ENCODE measurements at regions not wholly inside any gene's neighbourhood (a gene's known extent, or its start where the extent isn't known, plus 50 kb on each side); places are given as distances from the start of the nearest gene placed in this dataset.

- no peak overlapping the region for H2BK5ac ChIP-seq (ENCODE audit: low read depth, low read length, poor library complexity, severe bottlenecking)
- DNase-seq, result no peak
- 72% methylated on average over 4 of the region's 4 CpGs for WGBS
- H3K36me3 ChIP-seq (ENCODE audit: control insufficient read depth in 1 of 2, insufficient read depth in 2 of 2, low read depth in 1 of 2, low read length in 2 of 2), result no peaks in the 10 kb centered on the region
- no peaks in the 10 kb centered on the region for H3K9me3 ChIP-seq (ENCODE audit: control insufficient read depth, low read length)
- H4K8ac ChIP-seq (ENCODE audit: low read length), result no peak overlapping the region
- H3K23ac ChIP-seq (ENCODE audit: low read length in 2 of 2), result no peak overlapping the region
- H3K14ac ChIP-seq (ENCODE audit: low read length in 2 of 2), result no peak overlapping the region
- H3K18ac ChIP-seq (ENCODE audit: low read depth in 1 of 2, low read length in 2 of 2), result no peak overlapping the region
- H3K27ac ChIP-seq (ENCODE audit: low read length, poor library complexity, severe bottlenecking), result no peak overlapping the region
- no peak overlapping the region for H2AK5ac ChIP-seq (ENCODE audit: low read length, severe bottlenecking)
- H4K91ac ChIP-seq (ENCODE audit: low read length), result no peak overlapping the region
- H2AFZ ChIP-seq (ENCODE audit: low read depth, low read length), result no peak overlapping the region
- no peak overlapping the region for H3K4ac ChIP-seq (ENCODE audit: low read depth in 1 of 2, low read length in 2 of 2)
- H2BK12ac ChIP-seq (ENCODE audit: low read length in 2 of 2), result no peak overlapping the region
- H3K27me3 ChIP-seq (ENCODE audit: control insufficient read depth in 1 of 2, insufficient read depth in 1 of 2, low read length in 2 of 2), result no peaks in the 10 kb centered on the region
- no peaks in the 10 kb centered on the region for H3K79me1 ChIP-seq (replicated peaks; ENCODE audit: low read length, poor library complexity, severe bottlenecking)
- no peaks in the 10 kb centered on the region for H3K4me1 ChIP-seq (ENCODE audit: control insufficient read depth, insufficient read depth, low read depth, low read length)
- H3K9ac ChIP-seq (ENCODE audit: low read length), result no peak overlapping the region
- H2BK120ac ChIP-seq (ENCODE audit: low read depth, low read length), result no peak overlapping the region
- no peak overlapping the region for H2BK15ac ChIP-seq (ENCODE audit: low read depth, poor library complexity, severe bottlenecking)
- H3K4me3 ChIP-seq (ENCODE audit: insufficient read depth in 1 of 2, low read depth in 1 of 2, low read length in 2 of 2), result no peak overlapping the region
- no peak overlapping the region for H3K4me2 ChIP-seq (ENCODE audit: low read length, poor library complexity, severe bottlenecking)
Observed at GRCh38 chr6:50427267-50427666, 286.1 kb upstream of the TFAP2D start.

GRCh38 chr6:50437901-50438300 is 275.4 kb upstream of the TFAP2D start:
- no peak overlapping the region for H3K4ac ChIP-seq (ENCODE audit: low read depth in 1 of 2, low read length in 2 of 2)
- no peak overlapping the region for H2AFZ ChIP-seq (ENCODE audit: low read depth, low read length)
- no peaks in the 10 kb centered on the region for H3K36me3 ChIP-seq (ENCODE audit: control insufficient read depth in 1 of 2, insufficient read depth in 2 of 2, low read depth in 1 of 2, low read length in 2 of 2)
- no peak overlapping the region for H3K27ac ChIP-seq (ENCODE audit: low read length, poor library complexity, severe bottlenecking)
- DNase-seq, result no peak
- H2BK15ac ChIP-seq (ENCODE audit: low read depth, poor library complexity, severe bottlenecking), result no peak overlapping the region
- no peaks in the 10 kb centered on the region for H3K9me3 ChIP-seq (ENCODE audit: control insufficient read depth, low read length)
- no peak overlapping the region for H2BK5ac ChIP-seq (ENCODE audit: low read depth, low read length, poor library complexity, severe bottlenecking)
- H4K91ac ChIP-seq (ENCODE audit: low read length), result no peak overlapping the region
- no peak overlapping the region for H3K23ac ChIP-seq (ENCODE audit: low read length in 2 of 2)
- H3K4me3 ChIP-seq (ENCODE audit: insufficient read depth in 1 of 2, low read depth in 1 of 2, low read length in 2 of 2), result no peak overlapping the region
- no peak overlapping the region for H2BK12ac ChIP-seq (ENCODE audit: low read length in 2 of 2)
- H3K4me1 ChIP-seq (ENCODE audit: control insufficient read depth, insufficient read depth, low read depth, low read length), result no peaks in the 10 kb centered on the region
- H3K79me1 ChIP-seq (replicated peaks; ENCODE audit: low read length, poor library complexity, severe bottlenecking), result no peaks in the 10 kb centered on the region
- H3K4me2 ChIP-seq (ENCODE audit: low read length, poor library complexity, severe bottlenecking), result no peak overlapping the region
- H3K18ac ChIP-seq (ENCODE audit: low read depth in 1 of 2, low read length in 2 of 2), result no peak overlapping the region
- no peaks in the 10 kb centered on the region for H3K27me3 ChIP-seq (ENCODE audit: control insufficient read depth in 1 of 2, insufficient read depth in 1 of 2, low read length in 2 of 2)
- 57% methylated on average over 1 of the region's 1 CpG for WGBS
- no peak overlapping the region for H4K8ac ChIP-seq (ENCODE audit: low read length)
- H2AK5ac ChIP-seq (ENCODE audit: low read length, severe bottlenecking), result no peak overlapping the region
- H3K14ac ChIP-seq (ENCODE audit: low read length in 2 of 2), result no peak overlapping the region
- no peak overlapping the region for H2BK120ac ChIP-seq (ENCODE audit: low read depth, low read length)
- no peak overlapping the region for H3K9ac ChIP-seq (ENCODE audit: low read length)

GRCh38 chr6:50442531-50443040 is 270.7 kb upstream of the TFAP2D start:
- Histone ChIP-seq H3K4me2 (ENCODE audit: low read length, poor library complexity, severe bottlenecking) (no peak overlapping the region), H3K23ac (ENCODE audit: low read length in 2 of 2) (no peak overlapping the region), H2BK5ac (ENCODE audit: low read depth, low read length, poor library complexity, severe bottlenecking) (no peak overlapping the region), H3K36me3 (ENCODE audit: control insufficient read depth in 1 of 2, insufficient read depth in 2 of 2, low read depth in 1 of 2, low read length in 2 of 2) (no peaks in the 10 kb centered on the region), H4K91ac (ENCODE audit: low read length) (no peak overlapping the region), H2BK120ac (ENCODE audit: low read depth, low read length) (no peak overlapping the region), H3K27ac (ENCODE audit: low read length, poor library complexity, severe bottlenecking) (no peak overlapping the region), H4K8ac (ENCODE audit: low read length) (no peak overlapping the region), H3K14ac (ENCODE audit: low read length in 2 of 2) (no peak overlapping the region), H3K27me3 (ENCODE audit: control insufficient read depth in 1 of 2, insufficient read depth in 1 of 2, low read length in 2 of 2) (no peaks in the 10 kb centered on the region), H3K4me3 (ENCODE audit: insufficient read depth in 1 of 2, low read depth in 1 of 2, low read length in 2 of 2) (no peak overlapping the region), H3K4ac (ENCODE audit: low read depth in 1 of 2, low read length in 2 of 2) (no peak overlapping the region), H2BK12ac (ENCODE audit: low read length in 2 of 2) (no peak overlapping the region), H2AK5ac (ENCODE audit: low read length, severe bottlenecking) (no peak overlapping the region), H3K4me1 (ENCODE audit: control insufficient read depth, insufficient read depth, low read depth, low read length) (no peaks in the 10 kb centered on the region), H2BK15ac (ENCODE audit: low read depth, poor library complexity, severe bottlenecking) (no peak overlapping the region), H2AFZ (ENCODE audit: low read depth, low read length) (no peak overlapping the region), H3K9ac (ENCODE audit: low read length) (no peak overlapping the region), H3K79me1 (replicated peaks; ENCODE audit: low read length, poor library complexity, severe bottlenecking) (no peaks in the 10 kb centered on the region), H3K9me3 (ENCODE audit: control insufficient read depth, low read length) (no peaks in the 10 kb centered on the region), H3K18ac (ENCODE audit: low read depth in 1 of 2, low read length in 2 of 2) (no peak overlapping the region)
- no peak for DNase-seq
- WGBS, result 86% methylated on average over 4 of the region's 4 CpGs

- Histone ChIP-seq H3K4me2 (ENCODE audit: low read length, poor library complexity, severe bottlenecking) (no peak overlapping the region), H3K4me3 (ENCODE audit: insufficient read depth in 1 of 2, low read depth in 1 of 2, low read length in 2 of 2) (no peak overlapping the region), H3K79me1 (replicated peaks; ENCODE audit: low read length, poor library complexity, severe bottlenecking) (no peaks in the 10 kb centered on the region), H2BK15ac (ENCODE audit: low read depth, poor library complexity, severe bottlenecking) (no peak overlapping the region), H2BK5ac (ENCODE audit: low read depth, low read length, poor library complexity, severe bottlenecking) (no peak overlapping the region), H3K4ac (ENCODE audit: low read depth in 1 of 2, low read length in 2 of 2) (no peak overlapping the region), H2AK5ac (ENCODE audit: low read length, severe bottlenecking) (no peak overlapping the region), H4K8ac (ENCODE audit: low read length) (no peak overlapping the region), H3K36me3 (ENCODE audit: control insufficient read depth in 1 of 2, insufficient read depth in 2 of 2, low read depth in 1 of 2, low read length in 2 of 2) (no peaks in the 10 kb centered on the region), H2BK120ac (ENCODE audit: low read depth, low read length) (no peak overlapping the region), H3K9me3 (ENCODE audit: control insufficient read depth, low read length) (no peaks in the 10 kb centered on the region), H3K9ac (ENCODE audit: low read length) (no peak overlapping the region), H3K23ac (ENCODE audit: low read length in 2 of 2) (no peak overlapping the region), H3K27ac (ENCODE audit: low read length, poor library complexity, severe bottlenecking) (no peak overlapping the region), H3K18ac (ENCODE audit: low read depth in 1 of 2, low read length in 2 of 2) (no peak overlapping the region), H4K91ac (ENCODE audit: low read length) (no peak overlapping the region), H3K14ac (ENCODE audit: low read length in 2 of 2) (no peak overlapping the region), H3K4me1 (ENCODE audit: control insufficient read depth, insufficient read depth, low read depth, low read length) (no peaks in the 10 kb centered on the region), H2BK12ac (ENCODE audit: low read length in 2 of 2) (no peak overlapping the region), H3K27me3 (ENCODE audit: control insufficient read depth in 1 of 2, insufficient read depth in 1 of 2, low read length in 2 of 2) (no peaks in the 10 kb centered on the region), H2AFZ (ENCODE audit: low read depth, low read length) (no peak overlapping the region)
- 90% methylated on average over 2 of the region's 3 CpGs for WGBS
- DNase-seq, result no peak
Observed at GRCh38 chr6:50443144-50443543, 270.2 kb upstream of the TFAP2D start.
